ENCODE measurements at regions not wholly inside any gene's neighbourhood (a gene's known extent, or its start where the extent isn't known, plus 50 kb on each side); places are given as distances from the start of the nearest gene placed in this dataset.

GRCh38 chr13:78862446-78862845, 203.5 kb upstream of the OBI1 start:
- H3K4me2 ChIP-seq (ENCODE audit: low read length), result no peak overlapping the region
- H4K20me1 ChIP-seq (ENCODE audit: insufficient read depth, low read length), result no peaks in the 10 kb centered on the region
- DNase-seq (ENCODE audit: low read depth), result no peak
- H2AFZ ChIP-seq (ENCODE audit: low read depth, low read length), result no peak overlapping the region
- no peak for FAIRE-seq
- no peak overlapping the region for H3K4me3 ChIP-seq (ENCODE audit: insufficient read depth, low read depth, low read length)
- no peaks in the 10 kb centered on the region for H3K36me3 Mint-ChIP-seq (ENCODE audit: low read depth, unreplicated experiment)
- no peaks in the 10 kb centered on the region for H3K27me3 Mint-ChIP-seq (ENCODE audit: low read depth, unreplicated experiment)
- H3K79me2 ChIP-seq (ENCODE audit: insufficient read depth, low read length), result no peaks in the 10 kb centered on the region
- no peaks in the 10 kb centered on the region for H3K27me3 ChIP-seq (ENCODE audit: insufficient read depth, low read length)
- no peaks in the 10 kb centered on the region for H3K4me1 ChIP-seq (ENCODE audit: insufficient read depth, low read length)
- no peak overlapping the region for H3K9ac ChIP-seq (ENCODE audit: low read length)
- no peaks in the 10 kb centered on the region for H3K9me3 ChIP-seq (ENCODE audit: insufficient read depth, low read depth, low read length)
- peaks cover 7% of the 10 kb centered on the region for H3K9me3 Mint-ChIP-seq (ENCODE audit: unreplicated experiment)
- no peaks in the 10 kb centered on the region for H3K4me1 Mint-ChIP-seq (ENCODE audit: low read depth, unreplicated experiment)
- H3K36me3 ChIP-seq (ENCODE audit: insufficient read depth, low read length), result no peaks in the 10 kb centered on the region
- no peak overlapping the region for H3K4me3 Mint-ChIP-seq (ENCODE audit: unreplicated experiment)
- H3K27ac Mint-ChIP-seq (ENCODE audit: unreplicated experiment), result no peak overlapping the region
- TF ChIP-seq EZH2 (IDR thresholded peaks at IDR 0.05; ENCODE audit: insufficient read depth, low read length), result no peak
- TF ChIP-seq, protein P1, sequence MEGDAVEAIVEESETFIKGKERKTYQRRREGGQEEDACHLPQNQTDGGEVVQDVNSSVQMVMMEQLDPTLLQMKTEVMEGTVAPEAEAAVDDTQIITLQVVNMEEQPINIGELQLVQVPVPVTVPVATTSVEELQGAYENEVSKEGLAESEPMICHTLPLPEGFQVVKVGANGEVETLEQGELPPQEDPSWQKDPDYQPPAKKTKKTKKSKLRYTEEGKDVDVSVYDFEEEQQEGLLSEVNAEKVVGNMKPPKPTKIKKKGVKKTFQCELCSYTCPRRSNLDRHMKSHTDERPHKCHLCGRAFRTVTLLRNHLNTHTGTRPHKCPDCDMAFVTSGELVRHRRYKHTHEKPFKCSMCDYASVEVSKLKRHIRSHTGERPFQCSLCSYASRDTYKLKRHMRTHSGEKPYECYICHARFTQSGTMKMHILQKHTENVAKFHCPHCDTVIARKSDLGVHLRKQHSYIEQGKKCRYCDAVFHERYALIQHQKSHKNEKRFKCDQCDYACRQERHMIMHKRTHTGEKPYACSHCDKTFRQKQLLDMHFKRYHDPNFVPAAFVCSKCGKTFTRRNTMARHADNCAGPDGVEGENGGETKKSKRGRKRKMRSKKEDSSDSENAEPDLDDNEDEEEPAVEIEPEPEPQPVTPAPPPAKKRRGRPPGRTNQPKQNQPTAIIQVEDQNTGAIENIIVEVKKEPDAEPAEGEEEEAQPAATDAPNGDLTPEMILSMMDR (IDR thresholded peaks at IDR 0.05; ENCODE audit: insufficient read depth, low read depth, low read length), result no peak
- no peak overlapping the region for H3K27ac ChIP-seq (ENCODE audit: low read depth, low read length)

GRCh38 chr13:78852709-78853108, 193.8 kb upstream of the OBI1 start:
- no peak for TF ChIP-seq EZH2 (IDR thresholded peaks at IDR 0.05; ENCODE audit: insufficient read depth, low read length)
- TF ChIP-seq, protein P1 (IDR thresholded peaks at IDR 0.05; ENCODE audit: insufficient read depth, low read depth, low read length), result no peak
- no peak overlapping the region for H2AFZ ChIP-seq (ENCODE audit: low read depth, low read length)
- no peak overlapping the region for H3K27ac ChIP-seq (ENCODE audit: low read depth, low read length)
- Mint-ChIP-seq H3K4me1 (ENCODE audit: low read depth, unreplicated experiment) (no peaks in the 10 kb centered on the region), H3K4me3 (ENCODE audit: unreplicated experiment) (no peak overlapping the region), H3K9me3 (ENCODE audit: unreplicated experiment) (peaks cover 8% of the 10 kb centered on the region), H3K36me3 (ENCODE audit: low read depth, unreplicated experiment) (no peaks in the 10 kb centered on the region), H3K27me3 (ENCODE audit: low read depth, unreplicated experiment) (no peaks in the 10 kb centered on the region), H3K27ac (ENCODE audit: unreplicated experiment) (no peak overlapping the region)
- no peaks in the 10 kb centered on the region for H3K36me3 ChIP-seq (ENCODE audit: insufficient read depth, low read length)
- FAIRE-seq (no peak), DNase-seq (ENCODE audit: low read depth) (no peak)
- no peaks in the 10 kb centered on the region for H3K79me2 ChIP-seq (ENCODE audit: insufficient read depth, low read length)
- H4K20me1 ChIP-seq (ENCODE audit: insufficient read depth, low read length), result no peaks in the 10 kb centered on the region
- H3K4me2 ChIP-seq (ENCODE audit: low read length), result no peak overlapping the region
- H3K4me3 ChIP-seq (ENCODE audit: insufficient read depth, low read depth, low read length), result no peak overlapping the region
- no peaks in the 10 kb centered on the region for H3K27me3 ChIP-seq (ENCODE audit: insufficient read depth, low read length)
- peaks cover 2% of the 10 kb centered on the region for H3K9me3 ChIP-seq (ENCODE audit: insufficient read depth, low read depth, low read length)
- no peaks in the 10 kb centered on the region for H3K4me1 ChIP-seq (ENCODE audit: insufficient read depth, low read length)
- no peak overlapping the region for H3K9ac ChIP-seq (ENCODE audit: low read length)

DNA sequence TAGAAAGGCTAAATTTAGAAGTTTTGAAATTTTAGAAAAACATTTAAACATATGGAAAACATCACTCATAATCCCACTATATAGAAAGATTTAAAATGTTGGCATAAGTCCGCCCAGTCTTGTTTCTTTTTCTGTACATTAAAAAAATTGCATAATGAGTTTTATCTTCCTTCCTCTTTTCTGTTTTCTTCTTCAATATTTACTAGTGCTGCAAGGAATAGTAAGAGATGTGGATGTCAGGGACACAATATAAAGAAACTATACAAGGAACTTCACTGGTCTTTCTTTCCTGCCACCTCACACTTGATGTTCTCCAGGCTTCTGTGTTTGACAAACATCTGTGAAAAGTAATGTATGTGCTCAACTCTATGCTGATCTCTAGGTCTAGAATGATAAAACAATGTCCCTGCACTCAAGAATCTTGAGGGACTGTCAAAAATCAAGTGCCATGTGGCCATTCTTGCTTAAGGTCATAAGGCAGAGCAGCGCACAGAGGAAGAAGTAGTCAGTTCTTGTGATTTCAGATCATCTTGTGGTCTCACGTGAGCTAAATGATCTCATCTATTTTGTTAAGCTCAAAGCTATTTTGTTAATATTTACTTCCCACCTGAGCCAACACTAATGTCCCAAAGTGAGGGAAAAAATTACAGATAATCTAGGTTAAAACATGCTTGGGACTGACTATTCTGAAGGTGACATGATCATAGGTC, 186.9 kb upstream of the OBI1 start:
- Histone ChIP-seq H2AFZ (ENCODE audit: low read depth, low read length) (no peak overlapping the region), H3K27me3 (ENCODE audit: insufficient read depth, low read length) (no peaks in the 10 kb centered on the region), H4K20me1 (ENCODE audit: insufficient read depth, low read length) (no peaks in the 10 kb centered on the region), H3K36me3 (ENCODE audit: insufficient read depth, low read length) (no peaks in the 10 kb centered on the region), H3K4me3 (ENCODE audit: insufficient read depth, low read depth, low read length) (no peak overlapping the region), H3K4me1 (ENCODE audit: insufficient read depth, low read length) (no peaks in the 10 kb centered on the region), H3K9me3 (ENCODE audit: insufficient read depth, low read depth, low read length) (no peaks in the 10 kb centered on the region), H3K27ac (ENCODE audit: low read depth, low read length) (no peak overlapping the region), H3K9ac (ENCODE audit: low read length) (no peak overlapping the region), H3K79me2 (ENCODE audit: insufficient read depth, low read length) (no peaks in the 10 kb centered on the region), H3K4me2 (ENCODE audit: low read length) (no peak overlapping the region)
- Mint-ChIP-seq H3K27me3 (ENCODE audit: low read depth, unreplicated experiment) (no peaks in the 10 kb centered on the region), H3K4me1 (ENCODE audit: low read depth, unreplicated experiment) (peaks cover 3% of the 10 kb centered on the region), H3K27ac (ENCODE audit: unreplicated experiment) (no peak overlapping the region), H3K4me3 (ENCODE audit: unreplicated experiment) (no peak overlapping the region), H3K9me3 (ENCODE audit: unreplicated experiment) (peaks cover 2% of the 10 kb centered on the region), H3K36me3 (ENCODE audit: low read depth, unreplicated experiment) (no peaks in the 10 kb centered on the region)
- FAIRE-seq (no peak), DNase-seq (ENCODE audit: low read depth) (no peak)
- no peak for TF ChIP-seq EZH2 (IDR thresholded peaks at IDR 0.05; ENCODE audit: insufficient read depth, low read length)
- TF ChIP-seq, protein P1 (IDR thresholded peaks at IDR 0.05; ENCODE audit: insufficient read depth, low read depth, low read length), result no peak

Data from astrocyte (in vitro differentiated cells and primary cell).